Tibial nerve (tissue), 4 donors: ENCODE measurements at regions not wholly inside any gene's neighbourhood (a gene's known extent, or its start where the extent isn't known, plus 50 kb on each side); places are given as distances from the start of the nearest gene placed in this dataset.

ENCODE experiments used
- CTCF ChIP-seq, 5 experiments: fragments of 200-600 bp in 3 of 5; fragments of 450-650 bp in 2 of 5; sonication (generic) in 3 of 5; IDR thresholded peaks; one replicate each; pipeline ENCODE4 v1.5.1; 2016 to 2019; ENCODE audit warnings: antibody characterized with exemption in 5 of 5, mild to moderate bottlenecking in 3 of 5, moderate library complexity in 2 of 5
- EP300 ChIP-seq, 2 donors: sonication (generic); formaldehyde crosslinking; IDR thresholded peaks; one replicate each; pipeline ENCODE4 v1.6.1; 2017; ENCODE audit warnings: antibody characterized with exemption in 2 of 2, mild to moderate bottlenecking in 1 of 2
- POLR2A ChIP-seq, 2 donors: fragments of 450-650 bp; IDR thresholded peaks; one replicate each; pipeline ENCODE4 v1.6.1; 2017; ENCODE audit warnings: antibody characterized with exemption in 2 of 2, mild to moderate bottlenecking in 2 of 2, moderate library complexity in 2 of 2

- TF ChIP-seq POLR2A (IDR thresholded peaks at IDR 0.05) = no peak
- no peak for TF ChIP-seq EP300 (IDR thresholded peaks at IDR 0.05)
- TF ChIP-seq CTCF (IDR thresholded peaks at IDR 0.05) = no peak
These were observed 1300.5 kb downstream of the TMEM121 start for GRCh38 chr14:106826833-106827369.
